Mesenchymal stem cell (in vitro differentiated cells and primary cell): ENCODE measurements at regions not wholly inside any gene's neighbourhood (a gene's known extent, or its start where the extent isn't known, plus 50 kb on each side); places are given as distances from the start of the nearest gene placed in this dataset.
"Not testable (repeated sequence)": the region's sequence is repeated elsewhere in the genome, so short reads cannot be mapped to it uniquely, and the experiment has no call there.

Experiments used
- DNase-seq: peaks from one replicate; pipeline ENCODE4 v3.0.0-alpha.2; 2013
- H2AFZ ChIP-seq: one replicate; pipeline ENCODE4 v1.6.1; 2013; ENCODE audit warnings: low read depth, mild to moderate bottlenecking, control low read depth, inconsistent platforms, low read length, moderate library complexity
- H2AK5ac ChIP-seq: 2 replicates; pipeline ENCODE4 v1.6.1; 2013; ENCODE audit warnings: low read length, moderate library complexity, mild to moderate bottlenecking, inconsistent platforms; ENCODE audit not compliant: severe bottlenecking
- H2BK120ac ChIP-seq: one replicate; pipeline ENCODE4 v1.6.1; 2013; ENCODE audit warnings: low read depth, mild to moderate bottlenecking, inconsistent platforms, low read length, moderate library complexity
- H2BK12ac ChIP-seq, 2 experiments: one replicate each; pipeline ENCODE4 v1.6.1; 2013; ENCODE audit warnings: inconsistent platforms in 2 of 2, low read length in 2 of 2, mild to moderate bottlenecking in 2 of 2, moderate library complexity in 2 of 2, control low read depth in 1 of 2
- H2BK15ac ChIP-seq: one replicate; pipeline ENCODE4 v1.6.1; 2013; ENCODE audit warnings: mild to moderate bottlenecking, low read depth, inconsistent platforms; ENCODE audit not compliant: poor library complexity, severe bottlenecking
- H2BK5ac ChIP-seq: 2 replicates; pipeline ENCODE4 v1.6.1; 2013; ENCODE audit warnings: low read depth, mild to moderate bottlenecking, low read length, control low read depth, inconsistent platforms; ENCODE audit not compliant: poor library complexity, severe bottlenecking
- H3K14ac ChIP-seq, 2 experiments: one replicate each; pipeline ENCODE4 v1.6.1; 2013; ENCODE audit warnings: inconsistent platforms in 2 of 2, low read length in 2 of 2, control low read depth in 1 of 2, mild to moderate bottlenecking in 1 of 2, moderate library complexity in 1 of 2
- H3K18ac ChIP-seq, 2 experiments: one replicate each; pipeline ENCODE4 v1.6.1; 2013; ENCODE audit warnings: inconsistent platforms in 2 of 2, low read length in 2 of 2, control low read depth in 1 of 2, low read depth in 1 of 2, mild to moderate bottlenecking in 1 of 2
- H3K23ac ChIP-seq, 2 experiments: one replicate each; pipeline ENCODE4 v1.6.1; 2013; ENCODE audit warnings: inconsistent platforms in 2 of 2, low read length in 2 of 2, mild to moderate bottlenecking in 2 of 2, moderate library complexity in 2 of 2, control low read depth in 1 of 2
- H3K27ac ChIP-seq: 2 replicates; pipeline ENCODE4 v1.5.1; 2013; ENCODE audit warnings: mild to moderate bottlenecking, moderate library complexity, low read length, control low read depth, inconsistent platforms; ENCODE audit not compliant: poor library complexity, severe bottlenecking
- H3K27me3 ChIP-seq, 2 experiments: 2 replicates each; pipeline versions ENCODE4 v1.6.1 to v1.7.0; 2013; ENCODE audit warnings: low read length in 2 of 2, mild to moderate bottlenecking in 2 of 2, moderate library complexity in 2 of 2, control low read depth in 1 of 2, inconsistent platforms in 1 of 2; ENCODE audit not compliant: control insufficient read depth in 1 of 2, insufficient read depth in 1 of 2
- H3K36me3 ChIP-seq, 2 experiments: 2 replicates each; pipeline versions ENCODE4 v1.6.1 to v1.7.0; 2013; ENCODE audit warnings: low read length in 2 of 2, control low read depth in 1 of 2, inconsistent platforms in 1 of 2, low read depth in 1 of 2, mild to moderate bottlenecking in 1 of 2; ENCODE audit not compliant: insufficient read depth in 2 of 2, control insufficient read depth in 1 of 2
- H3K4ac ChIP-seq, 2 experiments: one replicate each; pipeline ENCODE4 v1.6.1; 2013; ENCODE audit warnings: inconsistent platforms in 2 of 2, low read length in 2 of 2, mild to moderate bottlenecking in 2 of 2, moderate library complexity in 2 of 2, control low read depth in 1 of 2, low read depth in 1 of 2
- H3K4me1 ChIP-seq: 2 replicates; pipeline ENCODE4 v1.6.1; 2013; ENCODE audit warnings: low read depth, low read length, control low read depth; ENCODE audit not compliant: control insufficient read depth, insufficient read depth
- H3K4me2 ChIP-seq: 2 replicates; pipeline ENCODE4 v1.6.1; 2013; ENCODE audit warnings: low read length, mild to moderate bottlenecking, inconsistent platforms; ENCODE audit not compliant: poor library complexity, severe bottlenecking
- H3K4me3 ChIP-seq, 2 experiments: 2 replicates each; pipeline versions ENCODE4 v1.5.1 to v1.7.0; 2013; ENCODE audit warnings: low read length in 2 of 2, mild to moderate bottlenecking in 2 of 2, control low read depth in 1 of 2, low read depth in 1 of 2; ENCODE audit not compliant: insufficient read depth in 1 of 2
- H3K79me1 ChIP-seq: replicated peaks from 2 replicates; pipeline ENCODE4 v1.6.1; 2013; ENCODE audit warnings: mild to moderate bottlenecking, control low read depth, low read length, inconsistent platforms; ENCODE audit not compliant: poor library complexity, severe bottlenecking
- H3K9ac ChIP-seq: 2 replicates; pipeline ENCODE4 v1.7.0; 2013; ENCODE audit warnings: mild to moderate bottlenecking, low read length, moderate library complexity
- H3K9me3 ChIP-seq: 2 replicates; pipeline ENCODE4 v1.7.0; 2013; ENCODE audit warnings: mild to moderate bottlenecking, low read length; ENCODE audit not compliant: control insufficient read depth
- H4K8ac ChIP-seq: one replicate; pipeline ENCODE4 v1.6.1; 2013; ENCODE audit warnings: inconsistent platforms, mild to moderate bottlenecking, low read length, moderate library complexity
- H4K91ac ChIP-seq: one replicate; pipeline ENCODE4 v1.6.1; 2013; ENCODE audit warnings: mild to moderate bottlenecking, low read length, inconsistent platforms
- WGBS: methylation state at CpG from one replicate; pipeline ENCODE4 v1.1.7; 2013; ENCODE audit warnings: mixed read lengths; 5-methylcytosine and 5-hydroxymethylcytosine counted together

DNA sequence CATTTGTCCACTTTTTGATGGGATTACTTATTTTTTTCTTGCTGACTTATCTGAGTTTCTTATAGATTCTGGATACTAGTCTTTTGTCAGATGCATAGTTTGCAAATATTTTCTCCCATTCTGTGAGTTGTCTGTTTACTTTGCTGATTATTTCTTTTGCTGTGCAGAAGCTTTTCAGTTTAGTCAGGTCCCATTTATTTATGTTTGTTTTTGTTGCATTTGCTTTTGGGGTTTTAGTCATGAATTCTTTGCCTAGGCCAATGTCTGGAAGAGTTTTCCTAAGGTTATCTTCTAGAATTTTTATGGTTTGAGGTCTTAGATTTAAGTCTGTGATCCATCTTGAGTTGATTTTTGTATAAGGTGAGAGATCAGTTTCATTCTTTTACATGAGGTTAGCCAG is 149.5 kb downstream of the SPATA31D1 start:
- not testable (repeated sequence) for H2BK5ac ChIP-seq, H3K79me1 ChIP-seq, H3K36me3 ChIP-seq, H3K4me3 ChIP-seq, H3K9ac ChIP-seq, H2BK12ac ChIP-seq, H3K23ac ChIP-seq, H3K14ac ChIP-seq, H3K9me3 ChIP-seq, H4K91ac ChIP-seq, H2BK120ac ChIP-seq, H3K4ac ChIP-seq, H3K27me3 ChIP-seq, H2BK15ac ChIP-seq, H3K4me1 ChIP-seq, H2AK5ac ChIP-seq, H3K4me2 ChIP-seq, DNase-seq, H2AFZ ChIP-seq, H3K18ac ChIP-seq, H3K27ac ChIP-seq, H4K8ac ChIP-seq

DNA sequence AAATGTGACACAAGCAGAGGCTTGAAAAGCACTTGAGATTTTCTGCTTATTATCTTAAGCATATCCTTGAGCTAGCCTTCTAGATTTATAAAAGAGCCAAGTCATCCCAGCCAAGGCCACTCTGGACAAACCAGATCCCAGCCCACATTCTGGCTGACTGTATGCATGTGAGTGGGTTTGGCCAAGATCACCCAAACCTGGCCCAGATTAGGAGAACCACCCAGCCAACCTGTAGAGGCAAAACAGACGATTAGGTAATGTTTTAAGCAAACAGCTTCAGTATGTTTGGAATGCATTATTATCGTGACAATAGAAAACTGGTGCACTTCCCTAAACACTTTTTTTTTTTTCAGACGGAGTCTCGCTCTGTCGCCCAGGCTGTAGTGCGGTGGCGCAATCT is 151.9 kb downstream of the SPATA31D1 start:
- WGBS: 98% methylated on average over 7 of the region's 7 CpGs
- Histone ChIP-seq H2AFZ (no peak overlapping the region), H4K8ac (no peak overlapping the region), H3K18ac (no peak overlapping the region), H3K4ac (no peak overlapping the region), H2BK5ac (no peak overlapping the region), H3K9ac (no peak overlapping the region), H2AK5ac (no peak overlapping the region), H2BK15ac (no peak overlapping the region), H2BK120ac (no peak overlapping the region), H3K4me2 (no peak overlapping the region), H3K4me3 (no peak overlapping the region), H2BK12ac (peak overlapping the region in 1 of 2 experiments; percentile 11), H3K23ac (no peak overlapping the region), H4K91ac (no peak overlapping the region), H3K9me3 (no peaks in the 10 kb centered on the region), H3K14ac (no peak overlapping the region), H3K79me1 (no peaks in the 10 kb centered on the region), H3K27me3 (peaks cover 0 to 3% of the 10 kb centered on the region in 2 experiments), H3K36me3 (no peaks in the 10 kb centered on the region), H3K4me1 (no peaks in the 10 kb centered on the region), H3K27ac (no peak overlapping the region)
- DNase-seq: peak; percentile 18

DNA sequence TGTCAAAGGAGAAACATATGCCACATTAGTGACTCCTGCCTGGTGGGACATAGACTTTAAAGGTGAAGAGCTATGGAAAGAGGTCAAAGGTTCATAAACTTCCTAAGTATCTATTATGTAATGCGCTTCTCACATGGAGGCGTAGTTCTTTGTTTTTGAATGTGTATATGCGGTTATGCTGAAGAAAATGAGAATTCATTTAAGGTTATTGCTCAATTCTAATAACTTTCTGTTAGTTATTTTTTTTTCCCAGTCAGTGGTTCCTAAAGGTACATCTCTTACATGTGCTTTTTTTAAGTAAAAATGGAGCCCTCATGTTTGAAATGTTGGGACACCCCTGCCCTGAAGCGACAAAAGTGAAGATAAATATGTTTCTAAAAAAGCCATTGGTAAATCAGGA is 156.2 kb downstream of the SPATA31D1 start:
- H3K18ac ChIP-seq: no peak overlapping the region

DNA sequence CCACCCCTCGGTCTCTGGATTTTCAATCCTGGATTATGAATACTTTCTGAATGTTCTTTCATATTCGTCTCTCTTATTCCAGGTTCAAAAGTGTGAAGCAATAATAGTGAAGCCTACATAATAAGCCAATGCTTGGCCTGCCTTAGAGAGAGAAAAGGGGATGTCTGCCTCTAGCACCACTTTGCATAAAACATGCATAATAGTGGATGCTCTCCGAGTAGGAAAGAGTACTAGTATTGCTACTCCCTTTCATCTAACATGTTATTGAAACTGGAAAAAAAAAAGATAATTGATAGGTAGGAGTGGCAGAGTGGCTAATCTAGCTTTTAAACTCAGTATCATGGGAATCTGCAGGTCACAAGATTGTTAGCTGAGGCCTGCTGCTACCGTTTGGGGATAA is 158.1 kb downstream of the SPATA31D1 start:
- H3K4me3 ChIP-seq: no peak overlapping the region
- H2AFZ ChIP-seq: no peak overlapping the region
- H3K4me2 ChIP-seq: no peak overlapping the region
- no peaks in the 10 kb centered on the region for H3K9me3 ChIP-seq
- H3K4me1 ChIP-seq: no peaks in the 10 kb centered on the region
- H4K91ac ChIP-seq: no peak overlapping the region
- no peak overlapping the region for H3K18ac ChIP-seq
- no peak overlapping the region for H3K27ac ChIP-seq
- no peak overlapping the region for H4K8ac ChIP-seq
- no peak overlapping the region for H3K14ac ChIP-seq
- H3K36me3 ChIP-seq: no peaks in the 10 kb centered on the region
- H3K9ac ChIP-seq: no peak overlapping the region
- no peak overlapping the region for H3K23ac ChIP-seq
- no peak overlapping the region for H2BK120ac ChIP-seq
- no peak overlapping the region for H2AK5ac ChIP-seq
- H3K79me1 ChIP-seq: no peaks in the 10 kb centered on the region
- no peak overlapping the region for H2BK12ac ChIP-seq
- DNase-seq: no peak
- no peak overlapping the region for H2BK5ac ChIP-seq
- H3K27me3 ChIP-seq: peaks cover 0 to 1% of the 10 kb centered on the region in 2 experiments
- 72% methylated on average over 1 of the region's 4 CpGs for WGBS
- no peak overlapping the region for H3K4ac ChIP-seq
- H2BK15ac ChIP-seq: no peak overlapping the region

More for the DNA sequence above, 156.2 kb downstream of the SPATA31D1 start:
- H3K4me3 ChIP-seq: no peak overlapping the region
- H2BK120ac ChIP-seq: no peak overlapping the region
- H3K79me1 ChIP-seq: no peaks in the 10 kb centered on the region
- no peak overlapping the region for H2BK12ac ChIP-seq
- no peak overlapping the region for H2BK15ac ChIP-seq
- no peak overlapping the region for H3K4me2 ChIP-seq
- H2AK5ac ChIP-seq: no peak overlapping the region
- H2AFZ ChIP-seq: no peak overlapping the region
- H3K27ac ChIP-seq: no peak overlapping the region
- 91% methylated on average over 1 of the region's 4 CpGs for WGBS
- no peak overlapping the region for H3K4ac ChIP-seq
- no peak overlapping the region for H3K14ac ChIP-seq
- H3K9ac ChIP-seq: no peak overlapping the region
- H3K27me3 ChIP-seq: peaks cover 0 to 3% of the 10 kb centered on the region in 2 experiments
- no peak for DNase-seq
- no peak overlapping the region for H4K91ac ChIP-seq
- no peaks in the 10 kb centered on the region for H3K36me3 ChIP-seq
- H3K4me1 ChIP-seq: no peaks in the 10 kb centered on the region
- H4K8ac ChIP-seq: no peak overlapping the region
- H3K9me3 ChIP-seq: no peaks in the 10 kb centered on the region
- no peak overlapping the region for H3K23ac ChIP-seq
- H2BK5ac ChIP-seq: no peak overlapping the region
